GM21576 (cell line): ENCODE measurements at regions not wholly inside any gene's neighbourhood (a gene's known extent, or its start where the extent isn't known, plus 50 kb on each side); places are given as distances from the start of the nearest gene placed in this dataset.
"Not testable (repeated sequence)": the region's sequence is repeated elsewhere in the genome, so short reads cannot be mapped to it uniquely, and the experiment has no call there.

Source experiments
- ATAC-seq: cut with Tn5 transposase; IDR thresholded peaks from one replicate; pipeline ENCODE4 v1.9.1; 2021; ENCODE audit warnings: mild to moderate bottlenecking, moderate library complexity; ENCODE audit not compliant: unreplicated experiment

- ATAC-seq: no peak
These were observed 106.5 kb upstream of the EPHA3 start for GRCh38 chr3:89000886-89001285.

GRCh38 chr3:89002191-89002590 is 105.2 kb upstream of the EPHA3 start:
- no peak for ATAC-seq

GRCh38 chr3:89013536-89013935 is 93.9 kb upstream of the EPHA3 start:
- no peak for ATAC-seq

GRCh38 chr3:89017531-89017930 is 89.9 kb upstream of the EPHA3 start:
- ATAC-seq: no peak

- ATAC-seq: no peak
These were observed 82.2 kb upstream of the EPHA3 start for GRCh38 chr3:89025185-89025584.

GRCh38 chr3:89032346-89033013 is 74.9 kb upstream of the EPHA3 start:
- no peak for ATAC-seq

- ATAC-seq: not testable (repeated sequence)
These were observed 72.7 kb upstream of the EPHA3 start for GRCh38 chr3:89034723-89035122.

- ATAC-seq: no peak
These were observed 68.6 kb upstream of the EPHA3 start for GRCh38 chr3:89038869-89039268.

- ATAC-seq: no peak
These were observed 65.1 kb upstream of the EPHA3 start for GRCh38 chr3:89042236-89042835.

- no peak for ATAC-seq
These were observed 64.0 kb upstream of the EPHA3 start for GRCh38 chr3:89043406-89043932.

- ATAC-seq: no peak
These were observed 60.8 kb upstream of the EPHA3 start for GRCh38 chr3:89046661-89047060.

GRCh38 chr3:89049119-89049518 is 58.3 kb upstream of the EPHA3 start:
- no peak for ATAC-seq

GRCh38 chr3:89052386-89052785 is 55.0 kb upstream of the EPHA3 start:
- ATAC-seq: no peak

GRCh38 chr3:89057398-89057797 is 50.0 kb upstream of the EPHA3 start:
- ATAC-seq: no peak
